ENCODE measurements at regions not wholly inside any gene's neighbourhood (a gene's known extent, or its start where the extent isn't known, plus 50 kb on each side); places are given as distances from the start of the nearest gene placed in this dataset.

- no peak for DNase-seq (ENCODE audit: low read depth, low spot score)
Measured at GRCh38 chr20:24185791-24186190, 197.2 kb upstream of the GGTLC1 start.

GRCh38 chr20:24181151-24181550, 192.6 kb upstream of the GGTLC1 start:
- no peak for DNase-seq (ENCODE audit: low read depth, low spot score)

GRCh38 chr20:24169256-24169655, 180.7 kb upstream of the GGTLC1 start:
- no peak for DNase-seq (ENCODE audit: low read depth, low spot score)

- no peak for DNase-seq (ENCODE audit: low read depth, low spot score)
Measured at GRCh38 chr20:24166412-24166811, 177.8 kb upstream of the GGTLC1 start.

- DNase-seq (ENCODE audit: low read depth, low spot score), result no peak
Measured at GRCh38 chr20:24166123-24166381, 177.5 kb upstream of the GGTLC1 start.

- DNase-seq (ENCODE audit: low read depth, low spot score), result no peak
Measured at GRCh38 chr20:24165301-24166122, 176.9 kb upstream of the GGTLC1 start.

GRCh38 chr20:24164360-24164759, 175.8 kb upstream of the GGTLC1 start:
- DNase-seq (ENCODE audit: low read depth, low spot score), result no peak

GRCh38 chr20:24163506-24163905, 174.9 kb upstream of the GGTLC1 start:
- no peak for DNase-seq (ENCODE audit: low read depth, low spot score)

GRCh38 chr20:24160563-24161281, 172.1 kb upstream of the GGTLC1 start:
- DNase-seq (ENCODE audit: low read depth, low spot score), result no peak

- DNase-seq (ENCODE audit: low read depth, low spot score), result no peak
Measured at GRCh38 chr20:24158281-24158680, 169.7 kb upstream of the GGTLC1 start.

GRCh38 chr20:24157213-24157612, 168.6 kb upstream of the GGTLC1 start:
- DNase-seq (ENCODE audit: low read depth, low spot score), result no peak

- no peak for DNase-seq (ENCODE audit: low read depth, low spot score)
Measured at GRCh38 chr20:24153101-24154040, 164.8 kb upstream of the GGTLC1 start.

GRCh38 chr20:24151621-24152294, 163.2 kb upstream of the GGTLC1 start:
- DNase-seq (ENCODE audit: low read depth, low spot score), result no peak

GRCh38 chr20:24150406-24150805, 161.8 kb upstream of the GGTLC1 start:
- DNase-seq (ENCODE audit: low read depth, low spot score), result no peak

- DNase-seq (ENCODE audit: low read depth, low spot score), result no peak
Measured at GRCh38 chr20:24149881-24150307, 161.3 kb upstream of the GGTLC1 start.

- no peak for DNase-seq (ENCODE audit: low read depth, low spot score)
Measured at GRCh38 chr20:24149175-24149574, 160.6 kb upstream of the GGTLC1 start.

GRCh38 chr20:24148372-24148771, 159.8 kb upstream of the GGTLC1 start:
- DNase-seq (ENCODE audit: low read depth, low spot score), result no peak

- no peak for DNase-seq (ENCODE audit: low read depth, low spot score)
Measured at GRCh38 chr20:24147961-24148360, 159.4 kb upstream of the GGTLC1 start.

- DNase-seq (ENCODE audit: low read depth, low spot score), result no peak
Measured at GRCh38 chr20:24147479-24147878, 158.9 kb upstream of the GGTLC1 start.

- no peak for DNase-seq (ENCODE audit: low read depth, low spot score)
Measured at GRCh38 chr20:24146231-24146634, 157.7 kb upstream of the GGTLC1 start.

GRCh38 chr20:24144371-24144770, 155.8 kb upstream of the GGTLC1 start:
- no peak for DNase-seq (ENCODE audit: low read depth, low spot score)

- DNase-seq (ENCODE audit: low read depth, low spot score), result no peak
Measured at GRCh38 chr20:24141111-24141510, 152.5 kb upstream of the GGTLC1 start.

All from activated naive CD8-positive, alpha-beta T cell treated with anti-CD3 and anti-CD28 coated beads, Interleukin-2, amount 50 U/mL, for 16 hours (primary cell).